ENCODE measurements at regions not wholly inside any gene's neighbourhood (a gene's known extent, or its start where the extent isn't known, plus 50 kb on each side); places are given as distances from the start of the nearest gene placed in this dataset.
"Not testable (repeated sequence)": the region's sequence is repeated elsewhere in the genome, so short reads cannot be mapped to it uniquely, and the experiment has no call there.

DNA sequence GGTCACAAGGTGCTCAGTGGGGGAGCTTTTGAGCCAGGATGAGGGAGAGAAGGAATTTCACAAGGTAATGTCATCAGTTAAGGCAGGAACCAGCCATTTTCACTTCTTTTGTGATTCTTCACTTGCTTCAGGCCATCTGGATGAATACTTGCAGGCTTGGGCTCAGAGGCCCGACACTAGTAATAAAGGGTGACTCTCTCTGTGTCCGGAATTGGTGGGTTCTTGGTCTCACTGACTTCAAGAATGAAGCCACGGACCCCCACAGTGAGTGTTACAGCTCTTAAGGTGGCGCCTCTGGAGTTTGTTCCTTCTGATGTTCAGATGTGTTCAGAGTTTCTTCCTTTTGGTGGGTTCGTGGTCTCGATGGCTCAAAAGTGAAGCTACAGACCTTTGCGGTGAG lies 131.8 kb upstream of the RXFP2 start:
- not testable (repeated sequence) for DNase-seq (ENCODE audit: low spot score)

GRCh38 chr13:31608780-31609179 lies 130.5 kb upstream of the RXFP2 start:
- not testable (repeated sequence) for DNase-seq (ENCODE audit: low spot score)

DNA sequence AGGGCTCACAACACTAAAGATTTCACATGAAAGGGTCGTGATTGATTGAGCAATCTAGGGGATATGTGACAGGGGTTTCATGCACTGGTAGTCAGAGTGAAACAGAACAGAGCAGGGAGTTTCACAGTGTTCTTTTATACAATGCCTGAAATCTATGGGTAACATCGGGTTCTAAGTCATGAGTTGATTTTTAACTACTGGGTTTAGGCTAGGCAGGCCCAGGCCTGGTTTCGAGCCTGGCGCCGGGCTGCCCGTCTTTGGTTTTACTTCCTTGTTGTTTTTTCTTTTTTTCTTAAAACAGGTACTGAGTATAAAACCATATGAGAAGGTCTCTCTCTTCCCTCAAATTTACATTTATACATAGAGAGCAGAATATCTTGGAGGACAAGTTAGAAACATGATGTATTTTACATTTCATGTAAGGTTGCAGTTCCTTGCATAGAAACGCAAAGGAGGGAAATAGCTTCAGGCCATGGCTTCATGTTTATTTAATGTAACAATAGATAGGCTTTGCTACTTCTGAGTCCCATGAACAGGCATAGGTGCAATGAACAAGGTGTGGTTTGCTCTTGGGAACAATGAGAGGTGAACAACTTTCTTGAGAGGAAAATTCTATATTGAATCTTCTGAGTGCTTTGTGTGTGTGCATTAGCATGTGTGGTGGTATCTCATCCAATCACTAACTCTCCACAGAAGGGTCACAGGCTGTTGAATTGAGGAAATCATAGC lies 128.9 kb upstream of the RXFP2 start:
- no peak for DNase-seq (ENCODE audit: low spot score)

- no peak for DNase-seq (ENCODE audit: low spot score)
Measured at GRCh38 chr13:31611214-31611613, 128.1 kb upstream of the RXFP2 start.

DNA sequence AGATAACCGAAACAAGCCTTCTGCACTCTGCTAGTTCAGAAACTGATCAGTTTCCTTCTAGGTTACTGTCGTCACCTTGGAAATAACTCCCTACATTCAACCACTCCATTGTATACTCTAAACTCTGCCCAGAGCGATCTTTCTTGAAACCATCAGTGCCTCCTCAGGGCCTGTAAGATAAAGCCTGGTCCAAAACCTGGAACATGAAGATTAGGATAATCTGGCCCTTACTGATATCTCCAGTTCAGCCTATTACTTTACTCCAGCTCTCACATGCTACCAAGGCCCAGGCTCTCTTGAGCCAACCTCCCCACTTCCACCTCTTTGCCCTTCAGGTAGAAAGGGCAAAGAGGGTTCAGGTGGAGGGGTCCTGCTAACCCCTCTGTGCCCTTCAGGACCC lies 125.3 kb upstream of the RXFP2 start:
- DNase-seq (ENCODE audit: low spot score): no peak

- no peak for DNase-seq (ENCODE audit: low spot score)
Measured at GRCh38 chr13:31614704-31615103, 124.6 kb upstream of the RXFP2 start.

- DNase-seq (ENCODE audit: low spot score): peak; percentile 51
Measured at GRCh38 chr13:31625115-31625514, 114.2 kb upstream of the RXFP2 start.

- no peak for DNase-seq (ENCODE audit: low spot score)
Measured at GRCh38 chr13:31627097-31627845, 112.1 kb upstream of the RXFP2 start.

DNA sequence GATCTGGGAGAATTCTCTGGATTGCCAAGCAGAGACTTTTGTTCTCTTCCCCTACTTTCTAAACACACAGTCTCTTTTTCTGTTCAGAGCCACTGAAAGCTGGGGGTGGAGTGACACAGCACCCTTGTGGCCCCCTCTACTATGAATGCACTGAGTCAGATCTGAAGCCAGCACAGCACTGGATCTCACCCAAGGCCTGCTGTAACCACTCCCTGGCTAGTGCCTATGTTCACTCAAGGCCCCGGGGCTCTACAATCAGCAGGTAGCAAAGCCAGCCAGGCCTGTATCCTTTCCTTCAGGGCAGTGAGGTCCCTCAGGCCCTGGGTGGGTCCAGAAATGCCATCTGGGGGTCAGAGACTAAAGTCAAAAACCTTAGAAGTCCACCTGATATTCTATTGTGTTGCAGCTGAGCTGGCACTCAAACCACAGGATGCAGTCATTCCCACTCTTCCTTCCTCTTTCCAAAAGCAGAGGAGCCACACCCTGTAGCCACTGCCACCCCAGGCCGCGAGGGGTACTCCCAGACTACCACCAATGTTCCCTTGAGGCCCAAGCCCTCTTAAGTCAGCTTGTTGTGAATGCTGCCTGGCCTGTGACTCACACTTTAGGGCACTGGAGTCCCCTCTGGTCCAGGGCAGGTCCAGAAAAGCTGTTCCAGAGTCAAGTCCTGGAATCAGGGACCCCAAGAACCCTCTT lies 110.1 kb upstream of the RXFP2 start:
- peak; percentile 43 for DNase-seq (ENCODE audit: low spot score)

GRCh38 chr13:31631071-31631470 lies 108.3 kb upstream of the RXFP2 start:
- no peak for DNase-seq (ENCODE audit: low spot score)

DNA sequence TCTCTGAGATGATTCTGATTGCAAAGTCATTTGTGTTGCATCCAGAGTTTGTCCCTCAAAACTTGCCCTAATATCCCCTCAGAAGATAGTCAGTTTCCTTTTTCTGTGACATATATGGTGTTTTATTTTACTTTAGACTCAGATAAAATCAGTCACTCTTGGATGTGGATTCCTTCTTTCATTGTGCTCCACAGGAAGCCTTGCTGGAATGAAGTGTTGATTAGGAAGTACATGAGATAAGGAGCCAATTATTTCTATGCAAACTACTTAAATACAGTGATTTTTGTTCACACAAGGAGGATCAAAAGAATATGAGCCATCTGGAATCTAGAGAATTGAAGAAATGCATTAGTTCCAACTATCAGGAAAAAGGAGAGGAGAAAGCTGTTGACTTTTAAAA lies 107.6 kb upstream of the RXFP2 start:
- no peak for DNase-seq (ENCODE audit: low spot score)

- peak; percentile 29 for DNase-seq (ENCODE audit: low spot score)
Measured at GRCh38 chr13:31638577-31638976, 100.7 kb upstream of the RXFP2 start.

GRCh38 chr13:31639443-31640163 lies 99.7 kb upstream of the RXFP2 start:
- no peak for DNase-seq (ENCODE audit: low spot score)

GRCh38 chr13:31649766-31650165 lies 89.6 kb upstream of the RXFP2 start:
- no peak for DNase-seq (ENCODE audit: low spot score)

GRCh38 chr13:31653730-31654129 lies 85.6 kb upstream of the RXFP2 start:
- DNase-seq (ENCODE audit: low spot score): no peak

GRCh38 chr13:31663880-31664585 lies 75.3 kb upstream of the RXFP2 start:
- DNase-seq (ENCODE audit: low spot score): no peak

DNA sequence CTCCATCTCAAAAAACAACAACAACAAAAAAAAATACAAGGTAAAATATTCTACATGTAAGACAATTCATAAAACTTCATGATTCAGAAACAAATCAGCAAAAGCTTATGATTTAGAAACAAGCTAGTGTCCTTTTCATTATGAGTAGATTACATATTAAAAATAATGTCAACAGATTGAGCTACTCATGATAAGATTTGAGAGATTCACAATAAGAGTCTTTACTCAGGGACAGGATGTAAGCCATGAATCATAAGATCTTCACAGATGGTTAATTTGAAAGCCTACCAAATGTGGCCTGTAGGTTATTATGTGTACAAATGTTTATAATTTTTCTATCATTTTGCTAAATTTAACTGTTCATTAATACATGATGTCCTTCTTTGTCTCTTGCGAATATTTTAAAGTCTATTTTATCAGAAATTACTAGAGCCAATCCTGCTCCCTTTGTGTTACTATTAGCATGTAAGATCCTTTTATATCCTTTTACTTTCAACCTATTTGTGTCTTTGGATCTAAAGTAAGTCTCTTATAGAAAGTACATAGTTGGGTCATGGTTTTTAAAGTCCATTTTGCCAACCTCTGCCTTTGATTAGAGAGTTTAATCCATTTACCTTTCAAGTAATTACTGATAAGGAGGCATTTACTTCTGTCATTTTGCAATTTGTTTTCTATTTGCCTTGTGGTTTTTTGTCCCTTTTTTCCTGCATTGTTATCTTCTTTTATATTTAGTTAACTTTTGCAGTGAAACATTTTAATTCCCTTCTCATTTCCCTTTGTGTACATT lies 68.3 kb upstream of the RXFP2 start:
- no peak for DNase-seq (ENCODE audit: low spot score)

DNA sequence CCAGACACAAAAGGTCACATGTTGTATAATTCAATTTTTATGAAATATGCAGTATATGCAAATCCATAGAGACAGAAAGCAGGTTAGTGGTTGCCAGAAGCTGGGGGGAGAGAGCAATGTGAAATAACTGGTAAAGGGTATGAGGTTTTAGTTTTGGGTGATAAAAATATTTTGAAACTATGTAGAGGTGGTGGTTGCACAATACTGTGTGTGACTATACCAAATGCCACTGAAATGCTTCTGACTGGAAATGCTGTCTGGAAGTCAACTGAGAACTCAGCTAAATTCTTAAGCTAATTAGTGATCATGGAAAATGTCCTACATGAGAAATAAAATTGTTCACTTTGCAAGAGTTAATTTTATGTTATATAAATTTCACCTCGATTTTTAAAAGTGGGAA lies 65.3 kb upstream of the RXFP2 start:
- no peak for DNase-seq (ENCODE audit: low spot score)

- no peak for DNase-seq (ENCODE audit: low spot score)
Measured at GRCh38 chr13:31675440-31675953, 63.8 kb upstream of the RXFP2 start.

DNA sequence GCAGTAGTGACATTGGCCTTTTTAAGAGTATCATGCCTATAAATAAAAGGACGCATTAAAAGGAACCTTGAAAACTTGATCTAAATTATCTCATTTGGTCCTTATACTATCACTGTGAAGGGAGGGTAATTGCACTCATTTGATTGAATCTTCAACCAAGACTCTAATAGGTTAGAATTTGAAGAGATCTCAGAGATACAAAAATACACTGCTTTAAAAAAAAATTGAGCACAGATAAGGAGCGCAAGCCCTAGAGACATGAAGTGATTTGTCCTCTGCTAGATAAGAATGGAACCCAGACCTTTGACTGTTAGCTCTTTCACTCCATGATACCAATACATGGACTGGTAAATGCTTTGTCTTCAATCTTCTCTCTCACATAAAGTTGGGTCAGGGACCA lies 58.2 kb upstream of the RXFP2 start:
- no peak for DNase-seq (ENCODE audit: low spot score)

DNA sequence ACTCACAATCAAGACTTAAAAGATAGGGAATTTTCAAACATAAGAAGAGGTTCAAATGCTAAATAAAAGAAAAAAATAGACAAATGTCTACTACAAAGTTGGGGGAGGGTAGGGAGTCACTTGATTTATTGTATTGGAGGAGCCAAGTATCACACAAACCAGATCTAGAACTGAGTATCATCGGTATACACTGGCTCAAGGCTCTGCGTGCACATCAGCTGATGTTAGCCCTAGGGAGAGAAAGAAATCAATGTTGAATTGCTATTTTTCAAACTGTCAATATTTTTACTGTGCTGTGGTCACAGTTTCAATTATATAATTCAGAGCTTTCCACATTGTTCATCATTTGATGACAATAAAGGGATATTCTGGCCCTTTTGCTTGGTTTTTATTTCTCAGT lies 54.9 kb upstream of the RXFP2 start:
- DNase-seq (ENCODE audit: low spot score): no peak

All from LoVo (cell line).